GM11168 (cell line): ENCODE measurements at regions not wholly inside any gene's neighbourhood (a gene's known extent, or its start where the extent isn't known, plus 50 kb on each side); places are given as distances from the start of the nearest gene placed in this dataset.
"Not testable (repeated sequence)": the region's sequence is repeated elsewhere in the genome, so short reads cannot be mapped to it uniquely, and the experiment has no call there.

ENCODE experiments used
- in situ Hi-C: fragments of 300-500 bp; cut with MboI; formaldehyde crosslinking; loops from one replicate; pipeline ENCODE4 v1.12.0; 2022; ENCODE audit warnings: low sequenced_read_pairs; ENCODE audit not compliant: unreplicated experiment

DNA sequence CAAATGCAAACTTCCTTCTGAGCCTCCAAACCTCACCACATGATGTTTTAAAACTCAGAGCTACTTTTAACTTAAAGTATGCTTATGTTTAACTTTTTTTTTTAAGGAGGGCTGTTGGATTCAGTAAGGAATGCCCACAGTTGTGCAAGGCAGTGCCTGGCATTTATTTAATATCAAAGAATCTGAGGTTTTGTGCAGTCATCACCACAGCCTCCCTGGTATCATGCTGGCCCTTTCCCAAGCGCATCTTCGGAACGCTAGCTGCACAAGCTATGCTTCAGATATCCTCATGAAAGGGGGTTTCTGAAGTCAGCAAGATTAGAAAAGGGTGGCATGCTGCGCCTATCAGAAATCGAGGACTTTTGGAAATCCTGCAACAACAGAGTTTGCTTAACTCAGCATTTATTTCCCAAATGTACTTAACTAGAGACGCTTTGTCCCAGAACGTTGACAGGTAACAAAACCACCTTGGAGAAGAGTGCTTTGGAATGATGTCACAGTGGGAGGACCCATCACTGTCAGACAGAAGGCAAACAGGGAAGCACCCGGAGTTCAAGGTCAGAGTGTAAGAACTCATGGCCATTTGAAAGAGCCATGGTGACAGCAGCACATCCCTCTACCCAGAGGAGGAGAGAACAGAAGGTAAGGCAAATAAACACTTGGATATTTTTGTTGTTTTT lies 120.2 kb upstream of the IGF1R start:
- in situ Hi-C loops, result no loop called here

DNA sequence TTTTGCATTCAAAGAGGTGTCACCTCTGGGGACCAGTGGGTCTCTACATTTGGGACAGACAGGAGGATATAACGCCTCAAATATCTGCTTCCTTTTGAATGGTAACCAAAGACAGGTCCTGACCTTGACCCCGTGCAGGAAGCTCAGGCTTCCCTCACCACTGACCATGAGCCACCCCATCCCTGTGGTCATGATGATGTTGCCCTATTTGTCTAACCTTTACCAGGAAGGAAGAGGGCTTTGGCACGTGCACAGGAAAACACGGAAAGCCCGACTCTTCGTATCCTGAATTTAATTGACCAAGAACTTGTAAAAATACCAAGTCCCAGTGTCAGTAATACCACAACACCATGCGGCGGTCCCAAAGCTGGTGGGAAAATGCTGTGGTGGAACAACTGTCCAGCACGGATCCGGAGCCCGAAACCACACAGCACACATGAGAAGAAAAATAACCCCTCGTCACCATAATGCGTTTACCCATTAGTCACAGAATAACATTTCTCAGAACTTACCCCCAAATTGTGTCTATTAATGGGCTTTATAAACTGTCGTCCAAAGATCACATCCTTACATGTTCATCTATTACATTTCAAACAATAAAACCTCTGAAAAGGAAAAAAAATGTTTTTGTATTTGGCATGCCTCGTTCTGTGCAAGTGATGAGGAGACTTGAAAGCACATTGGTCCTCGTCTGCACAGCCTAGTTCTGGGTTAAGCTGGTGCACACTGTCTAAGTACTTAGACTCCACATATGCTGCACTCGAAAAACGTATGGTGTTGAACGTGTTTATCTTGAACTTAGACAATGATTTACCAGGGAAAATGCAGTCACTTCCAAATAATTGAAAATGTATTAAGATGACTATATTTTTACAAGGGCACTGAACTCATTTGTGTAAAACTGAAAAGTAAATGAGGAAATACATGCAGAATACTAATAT lies 118.9 kb upstream of the IGF1R start:
- in situ Hi-C loops, result no loop called here

DNA sequence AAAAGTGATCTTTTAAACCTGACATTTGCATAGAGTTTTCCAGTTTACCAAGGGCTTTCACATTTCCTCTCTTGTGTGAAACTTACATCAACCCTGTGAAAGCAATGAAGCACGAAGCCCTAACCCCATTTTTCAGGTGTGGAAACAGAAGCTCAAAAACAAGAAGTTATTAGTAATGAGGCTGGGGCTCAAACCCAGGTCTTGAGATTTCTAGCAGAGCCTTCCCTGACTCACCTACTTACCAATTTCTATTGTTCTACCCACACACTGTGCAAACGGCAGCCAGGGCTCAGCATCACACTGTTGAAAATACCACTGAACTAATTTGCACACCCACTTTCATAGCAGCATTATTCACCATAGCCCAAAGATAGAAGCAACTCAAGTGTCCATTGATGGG lies 117.8 kb upstream of the IGF1R start:
- in situ Hi-C loops, result no loop called here

DNA sequence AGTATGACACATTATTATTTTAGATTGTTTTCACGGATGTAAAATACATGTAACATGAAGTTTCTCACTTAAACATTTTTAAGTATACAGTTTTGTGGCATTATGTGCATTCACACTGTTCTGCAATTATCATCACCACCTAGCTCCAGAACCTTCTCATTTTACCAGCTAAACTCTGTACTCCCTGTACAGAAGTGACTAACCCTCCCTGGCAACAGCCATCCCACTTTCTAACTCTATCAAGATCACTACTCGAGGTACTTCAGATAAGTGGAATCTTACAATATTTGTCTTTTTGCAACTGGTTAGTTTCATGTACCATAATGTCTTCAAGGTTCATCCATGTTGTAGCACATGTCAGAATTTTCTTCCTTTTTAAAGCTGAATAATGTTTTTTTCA lies 116.3 kb upstream of the IGF1R start:
- in situ Hi-C loops, result no loop called here

DNA sequence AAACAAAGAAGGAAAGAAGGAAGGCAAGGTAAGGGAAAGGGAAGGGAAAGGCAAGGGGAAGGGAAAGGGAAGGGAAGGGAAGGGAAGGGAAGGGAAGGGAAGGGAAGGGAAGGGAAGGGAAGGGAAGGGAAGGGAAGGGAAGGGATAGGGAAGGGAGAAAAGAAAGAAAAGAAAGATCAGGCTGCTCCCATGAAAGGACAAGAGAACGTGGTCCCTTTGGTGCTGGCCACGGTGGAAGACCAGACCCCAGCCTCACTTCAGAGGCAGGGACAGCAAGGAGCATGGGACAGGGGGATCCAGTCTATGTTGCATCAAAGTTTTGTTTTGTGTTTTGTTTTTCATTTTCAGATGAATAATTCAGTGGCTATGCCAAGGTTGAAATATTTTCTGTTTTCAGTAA lies 111.4 kb upstream of the IGF1R start:
- in situ Hi-C loops, result no loop called here

DNA sequence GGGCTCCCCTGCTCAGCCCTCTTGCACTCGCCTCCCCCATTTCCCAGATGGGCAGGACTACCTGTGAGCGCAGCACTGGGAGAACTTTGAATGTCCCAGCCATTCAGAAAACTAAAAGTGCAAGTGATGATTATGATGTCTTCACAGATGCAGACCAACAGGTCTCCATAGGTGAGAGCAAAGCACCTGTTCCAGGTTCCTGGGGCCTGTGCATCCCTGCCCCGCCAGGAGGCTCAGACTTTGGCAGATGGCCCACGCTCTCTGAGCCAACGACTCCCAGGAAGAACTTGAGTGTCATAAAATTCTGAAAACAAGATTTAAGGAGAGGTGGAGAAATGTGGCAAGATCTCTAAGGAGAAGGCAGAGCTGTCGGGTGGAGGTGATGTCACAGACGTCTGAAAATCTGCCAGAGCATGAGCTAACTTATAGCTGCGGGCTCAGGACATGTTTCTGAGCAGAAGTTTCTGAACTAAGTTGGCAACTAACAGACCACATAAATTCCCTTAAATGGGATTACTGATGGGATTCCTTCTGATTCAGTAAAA lies 110.8 kb upstream of the IGF1R start:
- in situ Hi-C loops, result no loop called here

DNA sequence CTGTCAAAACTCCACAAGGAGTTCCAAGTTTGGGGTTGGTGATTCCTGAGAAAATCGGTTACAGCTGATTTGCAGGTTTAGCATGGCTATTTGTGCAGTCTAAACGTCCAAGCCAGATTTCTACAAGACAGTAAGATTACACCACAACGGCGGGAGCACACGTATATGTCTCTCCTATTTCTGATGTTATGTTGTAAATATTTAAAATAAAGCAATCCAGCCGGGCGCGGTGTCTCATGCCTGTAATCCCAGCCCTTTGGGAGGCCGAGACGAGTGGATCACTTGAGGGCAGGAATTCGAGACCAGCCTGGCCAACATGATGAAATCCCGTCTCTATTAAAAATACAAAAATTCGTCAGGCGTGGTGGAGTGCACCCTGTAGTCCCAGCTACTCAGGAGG lies 106.8 kb upstream of the IGF1R start:
- in situ Hi-C loops, result no loop called here

DNA sequence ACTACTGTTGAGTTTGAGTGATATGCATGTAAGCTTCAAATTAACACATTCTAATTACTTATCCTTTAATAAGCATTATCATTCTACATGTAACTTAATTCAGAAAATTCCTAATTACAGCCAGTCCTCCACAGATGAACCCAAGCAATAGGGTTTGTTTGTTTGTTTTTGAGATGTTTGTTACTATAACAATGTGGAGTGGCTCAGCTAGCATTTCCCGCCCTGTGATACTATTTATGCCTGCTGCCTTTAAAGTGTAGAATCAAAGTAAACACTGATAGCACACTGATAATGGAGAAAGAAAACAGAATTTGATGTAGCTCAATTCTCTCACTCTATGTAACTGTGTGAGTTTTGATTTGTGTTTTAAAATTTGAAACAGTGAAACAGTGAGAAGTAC lies 105.1 kb upstream of the IGF1R start:
- in situ Hi-C loops, result no loop called here

DNA sequence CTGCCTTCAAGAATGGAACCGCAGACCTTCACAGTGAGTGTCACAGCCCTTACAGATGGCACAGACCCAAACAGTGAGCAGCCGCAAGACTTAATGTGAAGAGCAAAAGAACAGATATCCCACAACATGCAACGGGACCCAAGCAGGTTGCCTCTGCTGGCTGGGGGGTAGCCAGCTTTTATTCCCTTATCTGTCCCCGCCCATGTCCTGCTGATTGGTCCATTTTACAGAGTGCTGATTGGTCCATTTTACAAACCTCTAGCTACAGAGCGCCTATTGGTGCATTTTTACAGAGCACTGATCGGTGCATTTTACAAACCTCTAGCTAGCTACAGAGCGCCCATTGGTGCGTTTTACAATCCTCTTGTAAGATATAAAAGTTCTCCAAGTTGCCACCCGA lies 102.0 kb upstream of the IGF1R start:
- in situ Hi-C loops, result no loop called here

DNA sequence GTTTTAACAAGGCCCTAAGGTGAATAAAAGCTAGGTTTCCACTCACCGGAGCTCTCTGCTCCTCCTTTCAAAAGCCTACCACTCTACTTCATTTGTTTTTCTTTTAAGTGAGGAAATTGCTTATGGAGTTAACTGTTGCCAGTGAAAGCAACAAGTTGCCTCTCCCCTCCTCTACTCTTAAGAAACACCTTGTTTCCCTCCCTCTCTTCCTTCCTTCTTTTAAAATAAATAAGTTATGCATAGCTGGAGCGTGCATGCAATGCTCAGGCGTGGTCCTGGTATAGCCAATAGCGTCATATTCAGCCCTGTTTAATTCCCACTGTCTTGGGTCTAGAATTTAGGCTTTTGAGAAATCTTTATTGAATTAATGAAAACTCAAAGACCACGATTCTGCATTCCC lies 101.1 kb upstream of the IGF1R start:
- in situ Hi-C loops, result no loop called here

DNA sequence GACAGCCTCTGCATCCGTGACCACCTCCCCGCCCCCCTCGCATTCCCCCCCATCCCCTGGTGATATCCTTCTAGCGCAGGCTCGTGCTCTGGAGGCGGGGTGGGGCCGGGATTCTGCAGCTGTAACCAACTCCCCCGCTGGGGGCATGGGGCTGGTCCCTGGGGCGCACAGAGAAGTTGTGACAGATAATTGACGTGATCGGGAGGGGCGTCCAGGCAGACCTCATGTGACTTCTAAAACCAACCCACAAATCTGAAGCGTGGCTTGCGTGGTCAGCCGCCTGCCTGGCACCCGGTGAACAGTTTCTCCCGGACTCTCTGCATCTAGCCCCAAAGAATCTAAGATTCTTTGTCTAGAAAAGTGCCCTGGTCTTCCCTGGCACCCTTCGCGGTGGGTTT lies 100.6 kb upstream of the IGF1R start:
- in situ Hi-C loops, result no loop called here

DNA sequence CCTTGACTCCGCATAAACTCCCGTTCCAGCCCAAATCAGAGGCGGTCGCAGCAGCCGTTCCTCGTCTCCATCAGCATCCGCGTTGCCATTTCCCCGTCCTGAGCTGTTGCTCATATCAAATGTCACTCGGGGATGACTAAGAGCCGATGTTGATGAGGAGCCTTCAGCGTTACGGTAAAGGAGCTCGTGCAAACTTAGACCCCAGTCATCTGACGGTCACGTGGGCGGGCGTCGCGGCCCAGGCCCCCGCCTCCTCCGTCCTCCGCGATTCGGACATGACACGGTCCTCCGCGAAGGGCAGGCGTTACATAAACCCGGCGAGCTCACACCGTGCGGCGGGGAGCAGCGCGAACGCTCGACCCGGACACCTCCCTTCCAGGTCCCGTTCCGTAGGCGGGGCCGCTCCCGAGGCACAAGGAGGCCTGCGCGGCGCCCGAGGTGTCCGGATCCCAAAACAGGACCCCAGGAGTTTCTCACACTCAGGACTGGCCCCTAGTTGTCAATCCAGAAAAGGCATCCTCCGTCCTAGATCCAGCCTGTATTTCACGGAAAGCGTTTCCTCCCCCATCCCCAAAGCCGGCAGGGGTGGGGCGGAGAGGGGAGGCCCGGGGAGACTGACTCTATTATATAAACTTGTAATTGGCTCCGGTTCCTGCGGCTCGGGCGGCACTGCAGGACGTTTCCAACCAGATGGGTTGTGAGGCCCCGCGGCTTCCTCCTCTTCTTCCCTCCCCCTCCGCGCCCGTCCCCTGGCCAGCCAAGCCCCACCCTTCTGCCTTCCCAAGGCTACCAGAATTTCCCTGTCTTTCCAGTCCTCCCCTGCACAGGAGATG lies 100.0 kb upstream of the IGF1R start:
- in situ Hi-C loops, result no loop called here

DNA sequence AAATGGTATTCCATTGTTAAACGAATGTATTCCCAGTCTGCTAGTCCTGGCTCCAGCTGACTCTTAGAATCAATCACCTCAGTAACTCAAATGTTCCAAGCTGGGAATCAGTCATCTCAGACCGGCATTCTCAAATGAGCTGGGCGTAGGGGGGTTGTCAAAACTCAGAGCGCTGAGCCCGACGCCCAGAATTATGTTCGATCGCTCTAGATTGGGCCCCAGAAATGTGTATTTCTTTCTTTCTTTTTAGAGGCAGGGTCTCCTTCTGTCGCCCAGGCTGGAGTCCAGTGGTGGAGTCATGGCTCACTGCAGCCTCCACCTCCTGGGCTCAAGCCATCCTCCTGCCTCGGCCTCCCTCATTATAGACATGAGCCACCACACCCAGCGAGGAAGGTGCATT lies 99.3 kb upstream of the IGF1R start:
- in situ Hi-C loops, result no loop called here

DNA sequence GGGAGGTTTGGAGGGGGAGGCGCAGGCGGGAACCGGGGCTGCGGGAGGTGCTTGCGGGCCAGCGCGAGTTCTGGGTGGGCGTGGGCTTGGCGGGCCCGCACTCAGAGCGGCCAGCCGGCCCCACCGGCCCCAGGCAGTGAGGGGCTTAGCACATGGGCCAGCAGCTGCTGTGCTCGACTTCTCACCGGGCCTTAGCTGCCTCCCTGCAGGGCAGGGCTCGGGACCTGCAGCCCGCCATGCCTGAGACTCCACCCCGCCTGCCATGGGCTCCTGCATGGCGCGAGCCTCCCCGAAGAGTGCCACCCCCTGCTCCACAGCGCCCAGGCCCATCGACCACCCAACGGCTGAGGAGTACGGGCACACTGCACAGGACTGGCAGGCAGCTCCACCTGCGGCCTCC lies 98.6 kb upstream of the IGF1R start:
- in situ Hi-C loops, result no loop called here

DNA sequence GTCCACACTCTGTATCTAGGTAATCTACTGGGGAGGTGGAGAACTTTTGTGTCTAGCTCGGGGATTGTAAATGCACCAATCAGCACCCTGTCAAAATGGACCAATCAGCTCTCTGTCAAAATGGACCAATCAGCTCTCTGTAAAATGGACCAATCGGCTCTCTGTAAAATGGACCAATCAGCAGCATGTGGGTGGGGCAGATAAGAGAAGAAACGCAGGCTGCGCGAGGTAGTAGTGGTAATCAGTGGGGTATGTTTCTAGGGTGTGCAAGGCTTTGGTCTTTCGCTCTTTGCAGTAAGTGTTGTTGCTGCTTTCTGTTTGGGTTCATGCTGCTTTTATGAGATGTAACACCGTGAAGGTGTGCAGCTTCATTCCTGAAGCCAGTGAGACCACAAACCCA lies 98.0 kb upstream of the IGF1R start:
- in situ Hi-C loops, result not testable (repeated sequence)

DNA sequence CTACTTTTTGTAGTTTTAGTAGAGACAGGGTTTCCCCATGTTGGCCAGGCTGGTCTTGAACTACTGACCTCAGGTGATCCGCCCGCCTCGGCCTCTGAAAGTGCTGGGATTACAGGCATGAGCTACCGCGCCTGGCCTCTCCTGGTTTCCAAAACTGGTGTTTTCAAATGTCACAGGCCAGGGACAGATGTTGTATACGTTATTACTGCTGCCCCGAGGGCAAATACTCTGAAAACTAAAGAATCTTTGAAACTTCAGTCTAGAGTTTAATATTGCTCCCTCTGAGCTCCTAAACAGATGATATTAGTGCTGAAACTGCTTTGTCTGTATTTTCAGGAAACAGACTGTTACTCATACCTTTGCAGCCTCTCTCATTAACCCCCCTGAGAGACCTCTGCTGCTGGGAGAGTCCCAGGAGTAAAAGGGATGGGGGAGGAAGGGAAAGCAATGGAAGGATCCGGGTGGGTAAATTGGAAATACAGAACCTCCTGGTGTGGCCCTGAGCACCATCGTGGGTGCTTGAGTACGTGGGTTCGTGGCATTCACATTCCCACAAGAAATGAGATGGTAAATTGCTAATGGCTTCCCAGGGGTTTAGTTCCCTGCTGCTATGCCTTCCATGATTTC lies 96.3 kb upstream of the IGF1R start:
- in situ Hi-C loops, result no loop called here

DNA sequence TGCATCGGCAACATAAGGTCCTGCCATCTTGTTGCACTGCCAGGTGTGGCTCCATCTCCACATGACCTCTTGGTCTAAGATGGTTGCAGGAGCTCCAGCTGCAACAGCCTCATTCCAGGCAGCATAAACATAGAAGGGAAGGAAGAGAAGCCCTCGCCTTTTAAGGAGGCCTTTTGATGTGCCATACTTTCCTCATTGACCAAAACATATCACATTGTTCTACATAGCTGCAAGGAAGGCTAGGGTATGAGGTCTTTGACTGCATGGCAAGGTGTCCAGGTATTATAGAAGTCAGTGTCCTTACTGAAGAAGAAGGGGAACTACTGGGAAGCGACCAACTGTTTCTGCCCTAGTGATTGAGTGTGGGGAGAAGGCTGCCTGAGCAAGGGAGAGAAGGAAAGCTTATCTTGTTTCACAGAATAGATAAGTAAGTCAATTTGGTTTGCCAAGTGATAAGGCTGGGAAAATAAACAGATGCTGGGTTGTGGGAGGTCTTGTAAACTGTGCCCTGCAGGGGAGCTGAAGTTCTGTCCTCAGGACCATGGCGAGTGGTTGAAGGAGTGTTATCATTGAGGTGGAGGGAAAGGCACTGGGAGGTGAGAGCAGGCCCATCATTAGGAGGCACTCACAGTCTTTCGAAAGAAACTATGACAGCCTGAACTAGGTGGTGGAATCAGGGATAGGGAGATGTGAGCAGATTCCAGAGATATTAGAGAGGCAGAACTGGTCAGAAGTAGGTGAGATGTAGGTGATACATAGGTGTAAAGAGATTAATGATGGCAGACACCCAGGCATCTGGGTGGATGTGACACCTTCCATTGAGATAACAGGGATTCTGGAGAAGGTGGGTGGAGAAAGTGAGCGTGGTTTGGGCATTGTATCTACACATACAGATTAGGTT lies 93.8 kb upstream of the IGF1R start:
- in situ Hi-C loops, result no loop called here

DNA sequence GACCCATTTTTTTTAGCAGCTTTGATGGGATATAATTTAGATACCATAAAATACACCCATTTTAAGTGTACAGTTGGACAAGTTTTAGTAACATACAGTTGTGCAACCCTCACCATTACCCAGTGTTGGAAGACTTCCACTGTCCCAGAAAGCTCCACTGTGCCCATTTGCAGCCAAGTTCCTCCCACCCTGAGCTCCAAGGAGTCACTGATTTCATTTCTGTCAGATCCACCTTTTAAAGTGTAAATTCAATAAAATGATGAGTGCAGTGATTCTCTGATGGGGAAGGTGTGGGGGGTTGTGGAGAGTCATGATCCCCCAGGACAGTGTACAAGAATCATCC lies 93.2 kb upstream of the IGF1R start:
- in situ Hi-C loops, result no loop called here

DNA sequence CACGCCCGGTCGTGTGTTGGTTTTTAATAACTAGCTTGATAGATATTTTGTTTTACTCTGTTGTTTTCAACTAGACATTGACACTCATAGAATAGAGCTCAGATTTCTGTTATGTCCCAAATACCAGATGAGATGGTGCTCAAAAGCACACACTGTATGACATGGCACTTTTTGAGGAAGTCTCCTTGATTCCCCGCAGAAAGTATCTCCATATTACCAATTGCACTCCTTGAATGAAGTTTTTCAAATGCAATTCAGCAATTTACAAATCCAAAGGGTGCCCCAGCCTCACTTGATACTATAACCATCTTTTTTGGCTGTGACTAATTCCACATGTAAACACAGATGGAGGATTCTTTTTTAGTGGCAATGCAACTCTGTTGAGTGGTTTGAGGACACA lies 92.0 kb upstream of the IGF1R start:
- in situ Hi-C loops, result no loop called here
